HepG2 (cell line): ENCODE measurements at regions not wholly inside any gene's neighbourhood (a gene's known extent, or its start where the extent isn't known, plus 50 kb on each side); places are given as distances from the start of the nearest gene placed in this dataset.

ENCODE experiments used
- CTCF ChIP-seq: sonication (generic); formaldehyde crosslinking; IDR thresholded peaks from 2 replicates; pipeline ENCODE4 v1.5.0; 2020; ENCODE audit warnings: mild to moderate bottlenecking, missing genetic modification reagents, moderate library complexity
- ELK4 ChIP-seq: sonication (generic); formaldehyde crosslinking; IDR thresholded peaks from 2 replicates; pipeline ENCODE4 v1.9.0; 2021; ENCODE audit warnings: missing genetic modification reagents, borderline replicate concordance
- ERF ChIP-seq: IDR thresholded peaks from 2 replicates; pipeline ENCODE4 v1.6.1; 2018; ENCODE audit warnings: missing biosample characterization, missing genetic modification reagents
- HDAC2 ChIP-seq: sonication (generic); formaldehyde crosslinking; IDR thresholded peaks from 2 replicates; pipeline ENCODE4 v1.4.0; 2020; ENCODE audit warnings: missing genetic modification reagents
- NRL ChIP-seq: sonication (generic); formaldehyde crosslinking; IDR thresholded peaks from 2 replicates; pipeline ENCODE4 v1.5.0; 2020; ENCODE audit warnings: missing genetic modification reagents, mild to moderate bottlenecking, moderate library complexity, borderline replicate concordance
- SP4 ChIP-seq: sonication (generic); formaldehyde crosslinking; IDR thresholded peaks from 2 replicates; pipeline ENCODE4 v1.8.1; 2023; ENCODE audit warnings: mild to moderate bottlenecking, missing genetic modification reagents

- TF ChIP-seq SP4 (CRISPR knock-in tag) (no peak), ERF (no peak), CTCF (CRISPR knock-in tag) (no peak), NRL (CRISPR knock-in tag) (no peak), HDAC2 (CRISPR knock-in tag) (no peak), ELK4 (CRISPR knock-in tag) (no peak)
Measured at GRCh38 chr7:9120331-9120730, 686.9 kb downstream of the NXPH1 start.
